IgD-negative memory B cell (primary cell): ENCODE measurements at regions not wholly inside any gene's neighbourhood (a gene's known extent, or its start where the extent isn't known, plus 50 kb on each side); places are given as distances from the start of the nearest gene placed in this dataset.

Experiments used
- H3K27ac Mint-ChIP-seq, 3 donors: one replicate each; pipeline ENCODE4 v1.8.0; 2020 to 2022; ENCODE audit warnings: mild to moderate bottlenecking in 3 of 3, mixed read lengths in 3 of 3, moderate library complexity in 1 of 3
- H3K27me3 Mint-ChIP-seq: one replicate; pipeline ENCODE4 v1.8.0; 2021; ENCODE audit warnings: mixed read lengths
- H3K36me3 Mint-ChIP-seq: one replicate; pipeline ENCODE4 v1.8.0; 2020; ENCODE audit warnings: mild to moderate bottlenecking, mixed read lengths
- H3K4me1 Mint-ChIP-seq, 3 donors: one replicate each; pipeline ENCODE4 v1.8.0; 2020 to 2022; ENCODE audit warnings: mixed read lengths in 3 of 3, mild to moderate bottlenecking in 1 of 3
- H3K4me3 Mint-ChIP-seq, 4 donors: one replicate each; pipeline ENCODE4 v1.8.0; 2020 to 2022; ENCODE audit warnings: mild to moderate bottlenecking in 4 of 4, mixed read lengths in 4 of 4, moderate library complexity in 3 of 4
- H3K9me3 Mint-ChIP-seq, 3 donors: one replicate each; pipeline ENCODE4 v1.8.0; 2020 to 2021; ENCODE audit warnings: mixed read lengths in 3 of 3, mild to moderate bottlenecking in 1 of 3

DNA sequence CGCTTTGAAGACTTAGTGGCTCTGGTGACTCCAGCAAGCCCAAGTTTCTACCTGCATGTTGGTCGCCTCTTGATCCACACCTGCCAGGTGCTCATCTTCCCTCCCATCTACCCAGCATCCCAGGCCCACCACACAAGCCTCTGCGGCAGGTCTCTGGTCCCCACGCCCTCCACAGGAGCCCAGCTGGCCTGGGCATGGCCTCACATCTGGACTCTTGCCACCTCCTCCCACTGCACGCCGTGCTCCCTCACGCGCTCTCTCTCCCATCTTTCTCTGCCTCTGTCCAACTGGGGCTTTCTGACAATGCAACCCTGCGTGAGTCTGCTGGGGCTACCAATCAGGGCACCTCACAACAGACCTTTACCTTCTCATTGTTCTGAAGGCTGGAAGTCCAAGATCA is 50.2 kb upstream of the FGFR2 start:
- no peaks in the 10 kb centered on the region for H3K4me1 Mint-ChIP-seq
- peaks cover 11% of the 10 kb centered on the region for H3K27me3 Mint-ChIP-seq
- H3K4me3 Mint-ChIP-seq = no peak overlapping the region

DNA sequence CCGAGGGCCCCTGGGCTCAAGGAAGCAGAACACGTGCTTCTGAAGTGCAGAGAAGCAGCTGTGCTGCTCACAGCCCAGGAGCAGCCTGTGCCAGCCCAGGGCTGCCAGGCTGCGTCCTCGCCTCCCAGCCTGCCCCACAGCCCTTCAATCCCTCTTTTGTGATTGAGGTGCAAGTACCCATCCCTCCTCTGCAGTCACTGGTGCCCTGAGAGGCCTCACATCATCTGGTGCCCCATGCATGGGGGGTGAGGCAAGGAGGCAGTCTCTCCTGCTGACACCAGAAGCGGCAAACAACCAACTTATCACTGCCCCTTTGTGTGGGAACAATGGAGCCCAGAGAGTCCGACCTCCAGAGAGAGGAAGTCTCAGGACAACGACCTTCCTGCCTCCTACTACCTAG is 49.8 kb upstream of the FGFR2 start:
- Mint-ChIP-seq H3K9me3 (peaks cover 3 to 5% (median 5%) of the 10 kb centered on the region in 3 donors), H3K4me1 (no peaks in the 10 kb centered on the region), H3K4me3 (no peak overlapping the region), H3K27ac (no peak overlapping the region), H3K27me3 (peaks cover 11% of the 10 kb centered on the region), H3K36me3 (peaks cover 2% of the 10 kb centered on the region)

More for the DNA sequence above, 50.2 kb upstream of the FGFR2 start:
- Mint-ChIP-seq H3K27ac (no peak overlapping the region), H3K36me3 (peaks cover 4% of the 10 kb centered on the region), H3K9me3 (peaks cover 3 to 5% (median 5%) of the 10 kb centered on the region in 3 donors)
